Peyer's patch (tissue), 4 donors: ENCODE measurements at regions not wholly inside any gene's neighbourhood (a gene's known extent, or its start where the extent isn't known, plus 50 kb on each side); places are given as distances from the start of the nearest gene placed in this dataset.
A peak's percentile ranks its signal among the peaks of the same experiment; 100 is the strongest.

ENCODE experiments used
- DNase-seq, 3 donors: peaks; one replicate each; pipeline ENCODE4 v3.0.0-alpha.2; 2017 to 2019
- H3K27ac ChIP-seq, 4 donors: fragments of 200-600 bp; sonication (generic); one replicate each; pipeline ENCODE4 v1.5.1; 2016 to 2019
- H3K27me3 ChIP-seq, 2 donors: fragments of 200-600 bp; sonication (generic); one replicate each; pipeline ENCODE4 v1.5.1; 2019
- H3K36me3 ChIP-seq, 3 donors: fragments of 200-600 bp; sonication (generic); one replicate each; pipeline ENCODE4 v1.5.1; 2016 to 2019
- H3K4me1 ChIP-seq, 4 donors: fragments of 200-600 bp; sonication (generic); one replicate each; pipeline ENCODE4 v1.5.1; 2016 to 2019
- H3K4me3 ChIP-seq, 4 donors: fragments of 200-600 bp; sonication (generic); 1 replicate in 3 of 4; 2 replicates in 1 of 4; pipeline ENCODE4 v1.5.1; 2016 to 2019; ENCODE audit warnings: mild to moderate bottlenecking in 1 of 4
- H3K9me3 ChIP-seq, 4 donors: fragments of 200-600 bp; sonication (generic); one replicate each; pipeline ENCODE4 v1.5.1; 2016 to 2019; ENCODE audit warnings: mild to moderate bottlenecking in 1 of 4
- POLR2A ChIP-seq, 2 donors: fragments of 450-650 bp; IDR thresholded peaks; one replicate each; pipeline ENCODE4 v1.5.1; 2017; ENCODE audit warnings: antibody characterized with exemption in 2 of 2, mild to moderate bottlenecking in 2 of 2, moderate library complexity in 2 of 2
- TF ChIP-seq, protein P1 (sequence below), 6 experiments: fragments of 450-650 bp in 4 of 6; fragments of 200-600 bp in 2 of 6; sonication (generic) in 1 of 6; IDR thresholded peaks; one replicate each; pipeline ENCODE4 v1.5.1; 2017 to 2019; ENCODE audit warnings: antibody characterized with exemption in 6 of 6, mild to moderate bottlenecking in 3 of 6, moderate library complexity in 1 of 6

DNA sequence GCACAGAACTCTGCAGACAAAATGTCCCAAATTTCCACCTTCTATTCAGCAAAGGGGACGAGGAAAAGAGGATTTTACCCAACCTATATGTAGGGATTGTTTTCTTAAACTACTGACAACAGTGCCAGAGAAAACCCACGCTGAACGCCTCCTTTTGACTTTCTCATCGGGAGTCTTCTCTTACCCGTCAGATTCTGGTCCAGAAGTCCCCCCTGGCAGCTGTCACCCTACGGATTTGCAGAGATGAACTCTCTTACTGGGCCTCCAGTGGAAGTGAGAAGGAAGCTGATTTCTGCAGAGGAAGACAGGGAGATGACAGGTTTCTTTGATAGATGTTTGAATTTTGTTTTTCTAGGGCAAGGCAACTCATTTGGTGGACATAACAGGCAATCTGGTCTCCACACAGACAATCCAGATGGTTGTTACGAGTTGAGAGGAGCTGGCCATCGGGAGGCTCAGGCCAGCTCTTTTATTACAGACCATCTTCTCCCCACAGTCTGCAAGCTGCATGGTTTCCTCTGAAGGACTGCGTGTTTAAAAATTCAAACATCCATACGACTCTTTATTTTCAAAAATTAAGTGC is 804.3 kb downstream of the RNF144A start:
- Histone ChIP-seq H3K27ac (peak overlapping the region in 1 of 4 donors; percentile 57), H3K4me3 (no peak overlapping the region), H3K27me3 (no peaks in the 10 kb centered on the region), H3K9me3 (no peaks in the 10 kb centered on the region), H3K4me1 (no peaks in the 10 kb centered on the region), H3K36me3 (no peaks in the 10 kb centered on the region)
- TF ChIP-seq, protein P1, sequence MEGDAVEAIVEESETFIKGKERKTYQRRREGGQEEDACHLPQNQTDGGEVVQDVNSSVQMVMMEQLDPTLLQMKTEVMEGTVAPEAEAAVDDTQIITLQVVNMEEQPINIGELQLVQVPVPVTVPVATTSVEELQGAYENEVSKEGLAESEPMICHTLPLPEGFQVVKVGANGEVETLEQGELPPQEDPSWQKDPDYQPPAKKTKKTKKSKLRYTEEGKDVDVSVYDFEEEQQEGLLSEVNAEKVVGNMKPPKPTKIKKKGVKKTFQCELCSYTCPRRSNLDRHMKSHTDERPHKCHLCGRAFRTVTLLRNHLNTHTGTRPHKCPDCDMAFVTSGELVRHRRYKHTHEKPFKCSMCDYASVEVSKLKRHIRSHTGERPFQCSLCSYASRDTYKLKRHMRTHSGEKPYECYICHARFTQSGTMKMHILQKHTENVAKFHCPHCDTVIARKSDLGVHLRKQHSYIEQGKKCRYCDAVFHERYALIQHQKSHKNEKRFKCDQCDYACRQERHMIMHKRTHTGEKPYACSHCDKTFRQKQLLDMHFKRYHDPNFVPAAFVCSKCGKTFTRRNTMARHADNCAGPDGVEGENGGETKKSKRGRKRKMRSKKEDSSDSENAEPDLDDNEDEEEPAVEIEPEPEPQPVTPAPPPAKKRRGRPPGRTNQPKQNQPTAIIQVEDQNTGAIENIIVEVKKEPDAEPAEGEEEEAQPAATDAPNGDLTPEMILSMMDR (IDR thresholded peaks at IDR 0.05), result no peak
- TF ChIP-seq POLR2A (IDR thresholded peaks at IDR 0.05), result no peak
- no peak for DNase-seq

DNA sequence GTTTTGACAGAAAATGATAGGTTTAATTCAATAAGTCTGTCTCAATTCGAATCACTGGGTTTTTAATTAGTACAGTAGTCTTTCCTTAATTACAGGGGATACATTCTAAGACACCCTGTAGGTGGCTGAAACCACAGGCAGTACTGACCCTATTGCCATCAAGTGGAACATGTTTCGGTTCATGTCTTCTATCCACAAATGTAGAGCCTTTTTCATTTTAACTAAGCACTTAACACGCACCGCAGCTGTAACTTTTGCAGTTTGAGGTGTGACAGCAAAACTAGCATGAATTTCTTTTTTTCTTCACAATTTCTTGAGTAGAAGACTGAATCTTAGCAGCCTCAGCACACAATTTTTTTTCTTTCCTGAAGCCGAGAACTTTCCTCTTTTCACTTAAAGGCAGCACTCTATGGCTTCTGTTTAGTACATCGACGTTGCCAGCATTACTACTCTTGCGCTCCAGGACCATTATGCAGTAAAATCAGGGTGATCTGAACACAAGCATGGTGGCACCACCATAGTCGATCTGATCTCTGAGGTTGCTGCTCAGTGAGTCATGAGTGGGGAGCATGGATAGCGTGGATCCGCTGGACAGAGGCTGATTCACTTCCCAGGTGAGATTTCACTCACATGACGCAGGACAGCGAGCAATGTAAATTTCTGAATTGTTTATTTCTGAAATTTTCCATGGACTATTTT is 805.1 kb downstream of the RNF144A start:
- no peak overlapping the region for H3K4me3 ChIP-seq
- H3K27ac ChIP-seq, result peak overlapping the region in 1 of 4 donors; percentile 57
- no peaks in the 10 kb centered on the region for H3K36me3 ChIP-seq
- no peaks in the 10 kb centered on the region for H3K27me3 ChIP-seq
- DNase-seq, result no peak
- no peak for TF ChIP-seq POLR2A (IDR thresholded peaks at IDR 0.05)
- TF ChIP-seq, protein P1 (IDR thresholded peaks at IDR 0.05), result no peak
- H3K4me1 ChIP-seq, result no peaks in the 10 kb centered on the region
- H3K9me3 ChIP-seq, result no peaks in the 10 kb centered on the region

DNA sequence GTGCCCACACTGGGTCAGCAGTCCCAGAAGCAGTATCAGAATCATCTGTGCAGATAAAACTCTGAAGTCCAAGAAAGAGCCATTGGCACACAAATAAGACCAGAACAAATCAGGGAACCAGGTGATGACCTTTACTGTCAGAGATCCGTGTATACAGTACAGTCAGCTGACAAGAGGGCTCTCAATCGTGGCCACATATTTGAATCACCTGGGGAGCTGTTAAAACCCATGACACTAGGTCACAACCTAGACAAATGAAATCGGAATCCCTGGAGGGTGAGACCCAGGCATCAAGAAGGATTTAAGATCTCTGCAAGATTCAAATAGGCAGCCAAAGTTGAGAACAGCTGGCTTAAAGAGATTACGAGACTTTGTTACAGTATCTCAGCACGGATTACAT is 807.1 kb downstream of the RNF144A start:
- H3K27ac ChIP-seq, result peak overlapping the region in 2 of 4 donors; percentile 29
- no peak overlapping the region for H3K4me3 ChIP-seq
- no peaks in the 10 kb centered on the region for H3K4me1 ChIP-seq
- DNase-seq, result no peak
- no peaks in the 10 kb centered on the region for H3K36me3 ChIP-seq
- TF ChIP-seq, protein P1 (IDR thresholded peaks at IDR 0.05), result no peak
- no peak for TF ChIP-seq POLR2A (IDR thresholded peaks at IDR 0.05)
- H3K27me3 ChIP-seq, result no peaks in the 10 kb centered on the region
- no peaks in the 10 kb centered on the region for H3K9me3 ChIP-seq

DNA sequence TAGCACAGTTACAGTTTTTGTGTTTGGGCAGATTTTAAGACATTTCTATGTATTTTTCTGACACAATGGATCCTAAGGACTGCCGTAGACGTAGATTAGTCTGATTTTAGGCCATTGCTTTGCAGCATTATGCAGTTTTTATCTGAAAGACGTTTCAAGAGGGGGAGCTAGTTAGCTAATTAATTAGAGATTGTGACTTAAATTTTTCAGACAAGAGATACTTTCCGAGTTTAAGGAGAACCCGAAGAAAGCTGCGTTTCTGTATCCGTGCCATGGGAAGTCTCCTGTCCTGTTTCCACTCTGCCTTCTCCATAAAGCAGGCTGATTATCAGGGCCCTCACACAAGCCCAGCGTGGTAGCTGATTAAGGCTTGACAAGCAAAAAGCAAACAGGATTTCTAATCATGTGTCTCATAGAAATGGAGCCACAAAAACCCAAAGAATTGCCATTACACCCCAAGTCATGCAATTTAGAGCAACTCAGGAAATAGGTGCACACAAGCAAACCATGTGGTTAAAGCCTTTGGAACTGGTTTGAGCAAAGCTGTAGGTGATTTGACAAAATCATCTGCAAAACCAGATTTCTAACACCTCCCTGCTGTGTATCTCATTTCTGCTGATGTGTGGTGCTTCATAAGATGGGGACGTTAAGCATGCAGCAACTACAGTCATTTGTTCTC is 808.1 kb downstream of the RNF144A start:
- Histone ChIP-seq H3K4me3 (peak overlapping the region in 3 of 4 donors; percentile 2 to 29 (median 17)), H3K4me1 (no peaks in the 10 kb centered on the region), H3K9me3 (no peaks in the 10 kb centered on the region), H3K27ac (peak overlapping the region in 3 of 4 donors; percentile 29 to 60 (median 38)), H3K36me3 (no peaks in the 10 kb centered on the region), H3K27me3 (no peaks in the 10 kb centered on the region)
- peak in 1 of 3 donors; percentile 53 for DNase-seq
- TF ChIP-seq, protein P1 (IDR thresholded peaks at IDR 0.05), result peak in 3 of 6 experiments; percentile 12 to 27 (median 19)
- TF ChIP-seq POLR2A (IDR thresholded peaks at IDR 0.05), result peak; percentile 41 to 52

DNA sequence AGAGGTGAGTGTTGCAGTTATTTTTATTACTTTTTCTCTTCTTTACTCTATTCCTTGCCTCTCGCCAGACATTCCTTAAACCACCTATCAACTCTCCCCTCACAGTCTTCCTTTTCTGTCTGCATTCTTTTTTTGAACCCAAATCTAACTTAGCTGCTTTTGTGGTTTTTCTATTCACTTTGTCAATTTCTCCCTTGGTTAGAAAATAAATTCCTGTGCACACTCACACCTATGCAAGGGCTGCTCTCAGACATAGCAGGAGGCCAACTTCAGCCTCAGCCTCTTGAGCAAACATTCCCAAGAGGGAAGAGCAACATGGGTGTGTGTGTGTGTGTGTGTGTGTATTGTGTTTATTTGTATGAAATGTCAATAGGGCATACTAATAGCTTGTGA is 808.6 kb downstream of the RNF144A start:
- TF ChIP-seq, protein P1 (IDR thresholded peaks at IDR 0.05), result no peak
- TF ChIP-seq POLR2A (IDR thresholded peaks at IDR 0.05), result no peak
- Histone ChIP-seq H3K4me1 (no peaks in the 10 kb centered on the region), H3K4me3 (peak overlapping the region in 3 of 4 donors; percentile 2 to 29 (median 17)), H3K27me3 (no peaks in the 10 kb centered on the region), H3K27ac (peak overlapping the region; percentile 38 to 65 (median 58)), H3K9me3 (no peaks in the 10 kb centered on the region), H3K36me3 (no peaks in the 10 kb centered on the region)
- DNase-seq, result no peak
